Uterus (tissue), 3 donors: ENCODE measurements at regions not wholly inside any gene's neighbourhood (a gene's known extent, or its start where the extent isn't known, plus 50 kb on each side); places are given as distances from the start of the nearest gene placed in this dataset.

ENCODE experiments used
- DNase-seq, 2 donors: peaks; one replicate each; pipeline ENCODE4 v3.0.0-alpha.2; 2019 to 2020
- H3K27ac ChIP-seq, 2 donors: fragments of 200-600 bp; sonication (generic); 1 replicate in 1 of 2; 2 replicates in 1 of 2; pipeline ENCODE4 v1.5.1; 2016 to 2018
- H3K27me3 ChIP-seq, 2 donors: fragments of 200-600 bp; sonication (generic); one replicate each; pipeline ENCODE4 v1.5.1; 2018 to 2019; ENCODE audit warnings: control low read depth in 1 of 2
- H3K36me3 ChIP-seq, 2 donors: fragments of 200-600 bp; sonication (generic); one replicate each; pipeline ENCODE4 v1.5.1; 2019; ENCODE audit warnings: control low read depth in 1 of 2
- H3K4me1 ChIP-seq, 2 donors: fragments of 200-600 bp; sonication (generic); one replicate each; pipeline ENCODE4 v1.5.1; 2018 to 2019; ENCODE audit warnings: control low read depth in 1 of 2
- H3K4me3 ChIP-seq, 2 donors: fragments of 200-600 bp; sonication (generic); 1 replicate in 1 of 2; 2 replicates in 1 of 2; pipeline ENCODE4 v1.5.1; 2018 to 2019; ENCODE audit warnings: mild to moderate bottlenecking in 1 of 2
- H3K9me3 ChIP-seq, 2 donors: fragments of 200-600 bp; sonication (generic); one replicate each; pipeline ENCODE4 v1.5.1; 2019; ENCODE audit warnings: control low read depth in 1 of 2
- CTCF ChIP-seq, 4 experiments: fragments of 200-600 bp in 2 of 4; fragments of 450-650 bp in 2 of 4; sonication (generic) in 2 of 4; IDR thresholded peaks; one replicate each; pipeline ENCODE4 v1.5.1; 2016 to 2019; ENCODE audit warnings: antibody characterized with exemption in 4 of 4, mild to moderate bottlenecking in 2 of 4, moderate library complexity in 1 of 4
- POLR2A ChIP-seq, 2 donors: fragments of 450-650 bp; IDR thresholded peaks; one replicate each; pipeline ENCODE4 v1.6.1; 2016; ENCODE audit warnings: antibody characterized with exemption in 2 of 2, mild to moderate bottlenecking in 1 of 2, moderate library complexity in 1 of 2
- intact Hi-C: fragments of 100-400 bp; cut with DNase I; formaldehyde crosslinking; loops from one replicate; pipeline ENCODE4 v1.15.1; 2023; ENCODE audit warnings: low total_unique reads
- donor health status: DM: yes; HTN: yes; CAD: no.

- H3K27ac ChIP-seq, result no peak overlapping the region
- H3K4me3 ChIP-seq, result no peak overlapping the region
- intact Hi-C loops, result no loop called here
- no peaks in the 10 kb centered on the region for H3K36me3 ChIP-seq
- no peaks in the 10 kb centered on the region for H3K27me3 ChIP-seq
- no peak for DNase-seq
- no peak for TF ChIP-seq CTCF (IDR thresholded peaks at IDR 0.05)
- TF ChIP-seq POLR2A (IDR thresholded peaks at IDR 0.05), result no peak
- no peaks in the 10 kb centered on the region for H3K9me3 ChIP-seq
- no peaks in the 10 kb centered on the region for H3K4me1 ChIP-seq
Observed at GRCh38 chr12:45658020-45658419, 71.5 kb upstream of the ARID2 start.

DNA sequence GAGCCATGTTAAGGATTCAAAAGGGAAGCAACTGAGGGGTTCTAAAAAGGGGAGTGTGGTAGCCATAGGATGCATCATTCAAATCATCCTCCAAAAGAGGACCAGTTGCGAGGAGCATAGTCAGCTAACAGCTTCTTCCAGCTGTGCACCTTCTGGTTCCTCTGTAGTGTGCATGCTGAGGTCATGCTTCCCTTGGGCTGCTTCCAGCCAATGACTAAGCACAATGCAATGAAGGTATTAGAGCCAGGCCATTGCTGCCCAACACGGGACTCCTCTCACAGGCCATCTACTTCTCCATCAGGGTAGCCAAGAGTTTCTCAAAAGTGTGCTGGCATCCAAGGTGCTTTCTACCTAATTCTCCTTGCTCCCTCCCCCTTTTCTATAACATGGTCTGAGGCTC, 69.2 kb upstream of the ARID2 start:
- no peak overlapping the region for H3K4me3 ChIP-seq
- TF ChIP-seq POLR2A (IDR thresholded peaks at IDR 0.05) (no peak), CTCF (IDR thresholded peaks at IDR 0.05) (no peak)
- no peak overlapping the region for H3K27ac ChIP-seq
- H3K36me3 ChIP-seq, result no peaks in the 10 kb centered on the region
- intact Hi-C loops, result no loop called here
- H3K4me1 ChIP-seq, result no peaks in the 10 kb centered on the region
- no peak for DNase-seq
- H3K27me3 ChIP-seq, result no peaks in the 10 kb centered on the region
- no peaks in the 10 kb centered on the region for H3K9me3 ChIP-seq

- no peak for TF ChIP-seq POLR2A (IDR thresholded peaks at IDR 0.05)
- TF ChIP-seq CTCF (IDR thresholded peaks at IDR 0.05), result no peak
- DNase-seq, result no peak
Observed at GRCh38 chr12:45663455-45663854, 66.1 kb upstream of the ARID2 start.

DNA sequence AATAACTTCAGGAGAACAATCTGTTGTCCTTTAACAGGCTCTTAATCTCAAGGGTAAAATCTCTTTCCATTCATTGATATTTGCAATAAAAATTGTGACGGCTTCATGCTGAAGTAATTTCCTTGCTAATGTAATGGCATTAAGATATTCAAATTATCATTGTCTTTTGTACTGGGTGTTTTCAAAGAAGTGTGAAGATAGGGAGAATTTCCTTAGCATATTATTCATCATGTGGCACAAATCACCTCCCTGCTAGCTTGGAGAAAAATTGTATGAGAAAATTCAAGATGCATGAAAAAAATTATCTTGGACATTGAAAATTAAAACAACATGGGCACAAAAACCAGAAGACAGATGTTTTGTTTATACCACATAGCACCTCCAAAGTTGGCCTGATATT, 63.6 kb upstream of the ARID2 start:
- intact Hi-C loops, result no loop called here
- DNase-seq, result no peak
- Histone ChIP-seq H3K4me3 (no peak overlapping the region), H3K4me1 (no peaks in the 10 kb centered on the region), H3K27me3 (no peaks in the 10 kb centered on the region), H3K36me3 (no peaks in the 10 kb centered on the region), H3K9me3 (no peaks in the 10 kb centered on the region), H3K27ac (no peak overlapping the region)
- TF ChIP-seq POLR2A (IDR thresholded peaks at IDR 0.05) (no peak), CTCF (IDR thresholded peaks at IDR 0.05) (no peak)

More at GRCh38 chr12:45663455-45663854, 66.1 kb upstream of the ARID2 start:
- intact Hi-C loops, result no loop called here
- no peaks in the 10 kb centered on the region for H3K27me3 ChIP-seq
- H3K4me1 ChIP-seq, result no peaks in the 10 kb centered on the region
- no peaks in the 10 kb centered on the region for H3K36me3 ChIP-seq
- H3K4me3 ChIP-seq, result no peak overlapping the region
- H3K27ac ChIP-seq, result no peak overlapping the region
- H3K9me3 ChIP-seq, result no peaks in the 10 kb centered on the region

DNA sequence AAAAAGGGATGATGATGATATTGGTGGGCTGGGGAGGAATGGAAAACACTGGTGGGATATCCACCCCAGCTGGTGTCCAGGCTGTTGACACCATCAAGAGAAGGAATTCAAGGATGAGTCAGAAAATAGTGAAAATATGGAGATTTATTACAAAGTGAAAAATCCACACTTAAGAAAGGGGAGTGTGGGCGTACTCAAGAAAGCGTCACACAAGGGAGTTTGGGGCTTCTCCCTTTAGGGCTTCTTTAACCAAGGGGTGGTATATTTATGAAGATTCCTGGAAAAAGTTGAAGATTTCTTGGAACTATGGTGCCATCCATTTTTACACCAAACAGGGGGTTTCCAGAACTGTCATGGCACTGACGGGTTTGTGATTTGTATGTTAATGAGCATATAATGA, 63.1 kb upstream of the ARID2 start:
- H3K4me3 ChIP-seq, result no peak overlapping the region

More for the DNA sequence above, 63.1 kb upstream of the ARID2 start:
- Histone ChIP-seq H3K9me3 (no peaks in the 10 kb centered on the region), H3K36me3 (no peaks in the 10 kb centered on the region), H3K4me1 (no peaks in the 10 kb centered on the region), H3K27ac (no peak overlapping the region), H3K27me3 (no peaks in the 10 kb centered on the region)
- DNase-seq, result no peak
- intact Hi-C loops, result no loop called here
- no peak for TF ChIP-seq POLR2A (IDR thresholded peaks at IDR 0.05)
- no peak for TF ChIP-seq CTCF (IDR thresholded peaks at IDR 0.05)
